ENCODE measurements at regions not wholly inside any gene's neighbourhood (a gene's known extent, or its start where the extent isn't known, plus 50 kb on each side); places are given as distances from the start of the nearest gene placed in this dataset.

DNA sequence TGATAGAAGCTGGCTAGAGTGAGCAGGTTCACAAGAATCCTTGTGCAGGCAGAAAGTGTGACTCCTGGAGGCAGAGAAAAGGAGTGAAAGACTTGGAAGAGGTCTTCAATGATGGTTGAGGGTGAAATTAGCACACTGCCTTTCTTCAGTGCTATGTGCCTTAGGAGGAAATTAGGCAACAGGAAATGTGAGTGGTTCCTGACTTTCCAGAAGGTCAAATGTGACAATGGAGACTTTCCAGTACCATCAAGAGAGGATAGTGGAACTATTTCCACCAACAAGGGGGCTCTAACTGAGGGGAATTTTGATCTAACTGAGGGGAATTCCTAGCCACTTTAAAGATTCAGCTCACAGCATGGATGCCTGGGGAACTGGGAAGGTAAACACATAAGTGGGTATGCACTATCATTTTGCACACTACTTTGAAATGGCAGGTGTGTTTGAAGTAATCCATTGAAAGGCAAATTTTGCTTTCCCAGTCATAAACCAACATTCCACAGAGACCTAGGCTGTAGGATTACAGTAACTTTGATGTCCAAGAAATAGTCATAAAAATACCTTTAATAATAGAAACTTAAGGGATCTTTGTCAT lies 90.0 kb downstream of the PERP start:
- TF ChIP-seq CTCF (conservative IDR thresholded peaks at IDR 0.05 in 1 of 2, IDR thresholded peaks at IDR 0.05 in 1 of 2; ENCODE audit: extremely low read depth in 1 of 2, insufficient read depth in 1 of 2, low read depth in 1 of 2, low read length in 2 of 2) (no peak), EZH2 (IDR thresholded peaks at IDR 0.05; ENCODE audit: borderline replicate concordance, low read length) (no peak)
